ENCODE measurements at regions not wholly inside any gene's neighbourhood (a gene's known extent, or its start where the extent isn't known, plus 50 kb on each side); places are given as distances from the start of the nearest gene placed in this dataset.
"Not testable (repeated sequence)": the region's sequence is repeated elsewhere in the genome, so short reads cannot be mapped to it uniquely, and the experiment has no call there.

- DNase-seq = not testable (repeated sequence)
These were observed 385.0 kb upstream of the TPM1 start for GRCh38 chr15:62657501-62657900.

- DNase-seq = no peak
These were observed 384.0 kb upstream of the TPM1 start for GRCh38 chr15:62658498-62658897.

GRCh38 chr15:62663547-62663946 is 379.0 kb upstream of the TPM1 start:
- no peak for DNase-seq

- no peak for DNase-seq
These were observed 377.1 kb upstream of the TPM1 start for GRCh38 chr15:62665449-62665848.

- no peak for DNase-seq
These were observed 376.5 kb upstream of the TPM1 start for GRCh38 chr15:62666046-62666445.

GRCh38 chr15:62672268-62672667 is 370.3 kb upstream of the TPM1 start:
- DNase-seq = no peak

- DNase-seq = no peak
These were observed 365.7 kb upstream of the TPM1 start for GRCh38 chr15:62676891-62677290.

GRCh38 chr15:62681939-62682896 is 360.3 kb upstream of the TPM1 start:
- DNase-seq = no peak

- DNase-seq = not testable (repeated sequence)
These were observed 359.4 kb upstream of the TPM1 start for GRCh38 chr15:62683192-62683591.

- no peak for DNase-seq
These were observed 358.3 kb upstream of the TPM1 start for GRCh38 chr15:62684123-62684808.

GRCh38 chr15:62691008-62691407 is 351.5 kb upstream of the TPM1 start:
- no peak for DNase-seq

GRCh38 chr15:62697636-62698035 is 344.9 kb upstream of the TPM1 start:
- no peak for DNase-seq

GRCh38 chr15:62698646-62699045 is 343.9 kb upstream of the TPM1 start:
- DNase-seq = no peak

- no peak for DNase-seq
These were observed 336.2 kb upstream of the TPM1 start for GRCh38 chr15:62706317-62706716.

GRCh38 chr15:62708470-62708869 is 334.1 kb upstream of the TPM1 start:
- DNase-seq = no peak

GRCh38 chr15:62709261-62709660 is 333.3 kb upstream of the TPM1 start:
- DNase-seq = no peak

GRCh38 chr15:62711691-62712454 is 330.7 kb upstream of the TPM1 start:
- no peak for DNase-seq

GRCh38 chr15:62712455-62712839 is 330.1 kb upstream of the TPM1 start:
- no peak for DNase-seq

GRCh38 chr15:62715946-62716345 is 326.6 kb upstream of the TPM1 start:
- DNase-seq = no peak

- DNase-seq = no peak
These were observed 325.1 kb upstream of the TPM1 start for GRCh38 chr15:62717496-62717895.

- DNase-seq = no peak
These were observed 323.2 kb upstream of the TPM1 start for GRCh38 chr15:62719316-62719715.

GRCh38 chr15:62722237-62722636 is 320.3 kb upstream of the TPM1 start:
- DNase-seq = no peak

- no peak for DNase-seq
These were observed 316.1 kb upstream of the TPM1 start for GRCh38 chr15:62726461-62726860.

Measured in bone marrow (tissue), 2 donors.